Panc1 (cell line): ENCODE measurements at regions not wholly inside any gene's neighbourhood (a gene's known extent, or its start where the extent isn't known, plus 50 kb on each side); places are given as distances from the start of the nearest gene placed in this dataset.

Experiments used
- ATAC-seq: fragments of 200-7000 bp; cut with Tn5 transposase; 2 replicates; pipeline ENCODE4 v1.9.1; 2020; ENCODE audit warnings: mild to moderate bottlenecking, moderate library complexity
- BruUV-seq: library from RNA; stranded (reverse); fragments of 400-500 nt; replicated peaks from 2 replicates; lab custom pipeline; 2021; lab: Mats Ljungman, UMichigan
- CTCF ChIA-PET: fragments of 300-600 bp; sonication (Branson Sonifier 250); formaldehyde crosslinking; loops from one replicate; lab custom pipeline; 2022; ENCODE audit warnings: antibody characterized with exemption; lab: Charles Lee
- POLR2A ChIA-PET: fragments of 300-600 bp; sonication (Branson Sonifier 250); formaldehyde crosslinking; loops from one replicate; lab custom pipeline; 2022; ENCODE audit warnings: antibody characterized with exemption; lab: Charles Lee
- DNase-seq: peaks from one replicate; pipeline ENCODE4 v3.0.0-alpha.2; 2010; ENCODE audit warnings: low read depth, low spot score
- H3K27ac ChIP-seq: 2 replicates; pipeline ENCODE4 v1.5.1; 2011; ENCODE audit warnings: mild to moderate bottlenecking, low read length, inconsistent platforms
- H3K27me3 ChIP-seq: fragments of 200-500 bp; sonication (Bioruptor generic); 2 replicates; pipeline ENCODE4 v1.6.0; 2014; ENCODE audit warnings: low read length, inconsistent platforms; ENCODE audit not compliant: control insufficient read depth, insufficient read depth
- H3K36me3 ChIP-seq: fragments of 200-500 bp; sonication (Bioruptor generic); 2 replicates; pipeline ENCODE4 v1.5.1; 2014; ENCODE audit warnings: inconsistent platforms, mild to moderate bottlenecking, low read length, moderate library complexity; ENCODE audit not compliant: control insufficient read depth, insufficient read depth
- H3K4me1 ChIP-seq: 2 replicates; pipeline ENCODE4 v1.5.1; 2011; ENCODE audit warnings: inconsistent platforms, mild to moderate bottlenecking, low read length, moderate library complexity; ENCODE audit not compliant: control insufficient read depth, insufficient read depth
- H3K4me3 ChIP-seq, 2 experiments: 2 replicates each; pipeline ENCODE4 v1.5.1; 2011 to 2012; ENCODE audit warnings: low read depth in 2 of 2, low read length in 2 of 2, mild to moderate bottlenecking in 2 of 2, inconsistent platforms in 1 of 2, moderate library complexity in 1 of 2
- H3K9me3 ChIP-seq: fragments of 200-500 bp; sonication (Bioruptor generic); 2 replicates; pipeline ENCODE4 v1.5.1; 2014; ENCODE audit warnings: low read depth, mild to moderate bottlenecking, inconsistent platforms, low read length, moderate library complexity; ENCODE audit not compliant: control insufficient read depth, insufficient read depth
- CTCF ChIP-seq: fragments of 450-650 bp; IDR thresholded peaks from 2 replicates; pipeline ENCODE4 v1.5.1; 2017; ENCODE audit warnings: mild to moderate bottlenecking
- POLR2AphosphoS5 ChIP-seq: IDR thresholded peaks from 2 replicates; pipeline ENCODE4 v1.6.1; 2012; ENCODE audit warnings: mild to moderate bottlenecking, low read depth, low read length, moderate library complexity
- REST ChIP-seq, 2 experiments: IDR thresholded peaks; 2 replicates each; pipeline ENCODE4 v1.6.1; 2011 to 2012; ENCODE audit warnings: low read depth in 2 of 2, control low read depth in 1 of 2, low read length in 1 of 2, mild to moderate bottlenecking in 1 of 2, moderate library complexity in 1 of 2; ENCODE audit not compliant: insufficient read depth in 1 of 2
- SIN3A ChIP-seq: IDR thresholded peaks from 2 replicates; pipeline ENCODE4 v1.6.1; 2012; ENCODE audit warnings: low read depth, mild to moderate bottlenecking, low read length, moderate library complexity, borderline replicate concordance; ENCODE audit not compliant: insufficient read depth
- TCF7L2 ChIP-seq: IDR thresholded peaks from 2 replicates; pipeline ENCODE4 v1.6.1; 2011; ENCODE audit warnings: mild to moderate bottlenecking, low read depth, low read length, inconsistent platforms
- in situ Hi-C: cut with HindIII; loops from 2 replicates; pipeline ENCODE4 v1.10.0; 2016; ENCODE audit warnings: low sequenced_read_pairs, low pct_unique_long_range_greater_than_20kb
- intact Hi-C: fragments of 100-400 bp; cut with micrococcal nuclease; formaldehyde crosslinking; loops from one replicate; pipeline ENCODE4 v1.10.0; 2022; ENCODE audit not compliant: unreplicated experiment

- POLR2A ChIA-PET = no interaction called here
- in situ Hi-C loops = no loop called here
- no peak for ATAC-seq
- DNase-seq = no peak
- BruUV-seq = no TSS peak
- no peak overlapping the region for H3K27ac ChIP-seq
- TF ChIP-seq CTCF = no peak
- H3K4me1 ChIP-seq = no peaks in the 10 kb centered on the region
- no peaks in the 10 kb centered on the region for H3K27me3 ChIP-seq
- intact Hi-C loops = no loop called here
- no peak overlapping the region for H3K4me3 ChIP-seq
- CTCF ChIA-PET = no interaction called here
- no peaks in the 10 kb centered on the region for H3K36me3 ChIP-seq
- H3K9me3 ChIP-seq = no peaks in the 10 kb centered on the region
These were observed 698.7 kb upstream of the ARGLU1 start for GRCh38 chr13:107266657-107267056.

- Histone ChIP-seq H3K9me3 (no peaks in the 10 kb centered on the region), H3K27me3 (no peaks in the 10 kb centered on the region), H3K4me1 (no peaks in the 10 kb centered on the region), H3K27ac (no peak overlapping the region), H3K36me3 (no peaks in the 10 kb centered on the region), H3K4me3 (no peak overlapping the region)
- ChIA-PET POLR2A (no interaction called here), CTCF (no interaction called here)
- no TSS peak for BruUV-seq
- intact Hi-C loops = no loop called here
- no peak for DNase-seq
- no peak for ATAC-seq
- in situ Hi-C loops = no loop called here
- no peak for TF ChIP-seq TCF7L2
- TF ChIP-seq POLR2AphosphoS5 = no peak
- TF ChIP-seq SIN3A = no peak
- TF ChIP-seq CTCF = no peak
- no peak for TF ChIP-seq REST (IDR thresholded peaks at IDR 0.05; ENCODE audit: insufficient read depth in 1 of 2, low read depth in 2 of 2, low read length in 1 of 2)
These were observed 690.8 kb upstream of the ARGLU1 start for GRCh38 chr13:107258599-107259187.
